ENCODE measurements at regions not wholly inside any gene's neighbourhood (a gene's known extent, or its start where the extent isn't known, plus 50 kb on each side); places are given as distances from the start of the nearest gene placed in this dataset.

DNA sequence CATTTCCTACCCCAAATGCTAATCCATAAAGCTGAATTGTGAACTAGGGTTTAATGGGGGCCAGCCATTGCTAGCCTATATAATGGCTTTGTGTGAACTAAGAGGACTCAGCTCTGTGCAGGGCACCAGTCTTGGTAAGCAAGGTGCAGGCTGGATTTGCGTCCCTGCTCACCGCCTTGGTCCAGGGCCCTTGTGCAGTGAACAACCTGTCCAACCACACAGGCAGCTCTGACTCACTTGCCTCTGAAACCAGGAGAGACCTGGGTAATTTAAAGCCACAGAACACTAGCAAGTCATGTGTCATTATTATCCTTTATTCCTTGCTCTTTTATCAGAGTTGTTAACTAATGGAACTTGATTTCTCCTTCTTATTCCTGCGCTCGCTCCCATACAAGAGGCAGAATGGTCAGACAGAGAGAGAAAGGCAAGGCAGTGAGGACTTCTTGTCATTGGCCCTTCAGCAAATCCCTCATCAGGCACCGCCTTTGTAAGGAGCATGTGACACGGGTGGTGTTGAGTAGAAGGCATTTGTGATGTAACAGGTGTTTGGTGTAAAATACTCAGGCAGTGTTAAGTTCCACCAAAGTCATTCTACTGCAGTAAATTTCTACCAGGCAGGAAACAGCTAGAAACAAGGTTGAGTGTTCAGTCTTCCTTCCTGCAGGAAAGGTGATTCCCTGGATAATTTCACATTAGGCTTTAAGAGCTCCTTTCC lies 67.3 kb upstream of the OLIG2 start:
- TF ChIP-seq, protein P1, sequence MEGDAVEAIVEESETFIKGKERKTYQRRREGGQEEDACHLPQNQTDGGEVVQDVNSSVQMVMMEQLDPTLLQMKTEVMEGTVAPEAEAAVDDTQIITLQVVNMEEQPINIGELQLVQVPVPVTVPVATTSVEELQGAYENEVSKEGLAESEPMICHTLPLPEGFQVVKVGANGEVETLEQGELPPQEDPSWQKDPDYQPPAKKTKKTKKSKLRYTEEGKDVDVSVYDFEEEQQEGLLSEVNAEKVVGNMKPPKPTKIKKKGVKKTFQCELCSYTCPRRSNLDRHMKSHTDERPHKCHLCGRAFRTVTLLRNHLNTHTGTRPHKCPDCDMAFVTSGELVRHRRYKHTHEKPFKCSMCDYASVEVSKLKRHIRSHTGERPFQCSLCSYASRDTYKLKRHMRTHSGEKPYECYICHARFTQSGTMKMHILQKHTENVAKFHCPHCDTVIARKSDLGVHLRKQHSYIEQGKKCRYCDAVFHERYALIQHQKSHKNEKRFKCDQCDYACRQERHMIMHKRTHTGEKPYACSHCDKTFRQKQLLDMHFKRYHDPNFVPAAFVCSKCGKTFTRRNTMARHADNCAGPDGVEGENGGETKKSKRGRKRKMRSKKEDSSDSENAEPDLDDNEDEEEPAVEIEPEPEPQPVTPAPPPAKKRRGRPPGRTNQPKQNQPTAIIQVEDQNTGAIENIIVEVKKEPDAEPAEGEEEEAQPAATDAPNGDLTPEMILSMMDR (conservative IDR thresholded peaks at IDR 0.05; ENCODE audit: low read length) = no peak
- TF ChIP-seq EZH2phosphoT487 (IDR thresholded peaks at IDR 0.05; ENCODE audit: borderline replicate concordance, low read depth, low read length) = no peak
